GM18498 (cell line): ENCODE measurements at regions not wholly inside any gene's neighbourhood (a gene's known extent, or its start where the extent isn't known, plus 50 kb on each side); places are given as distances from the start of the nearest gene placed in this dataset.

Source experiments
- ATAC-seq: cut with Tn5 transposase; IDR thresholded peaks from one replicate; pipeline ENCODE4 v1.9.1; 2021; ENCODE audit warnings: mild to moderate bottlenecking, moderate library complexity; ENCODE audit not compliant: unreplicated experiment

DNA sequence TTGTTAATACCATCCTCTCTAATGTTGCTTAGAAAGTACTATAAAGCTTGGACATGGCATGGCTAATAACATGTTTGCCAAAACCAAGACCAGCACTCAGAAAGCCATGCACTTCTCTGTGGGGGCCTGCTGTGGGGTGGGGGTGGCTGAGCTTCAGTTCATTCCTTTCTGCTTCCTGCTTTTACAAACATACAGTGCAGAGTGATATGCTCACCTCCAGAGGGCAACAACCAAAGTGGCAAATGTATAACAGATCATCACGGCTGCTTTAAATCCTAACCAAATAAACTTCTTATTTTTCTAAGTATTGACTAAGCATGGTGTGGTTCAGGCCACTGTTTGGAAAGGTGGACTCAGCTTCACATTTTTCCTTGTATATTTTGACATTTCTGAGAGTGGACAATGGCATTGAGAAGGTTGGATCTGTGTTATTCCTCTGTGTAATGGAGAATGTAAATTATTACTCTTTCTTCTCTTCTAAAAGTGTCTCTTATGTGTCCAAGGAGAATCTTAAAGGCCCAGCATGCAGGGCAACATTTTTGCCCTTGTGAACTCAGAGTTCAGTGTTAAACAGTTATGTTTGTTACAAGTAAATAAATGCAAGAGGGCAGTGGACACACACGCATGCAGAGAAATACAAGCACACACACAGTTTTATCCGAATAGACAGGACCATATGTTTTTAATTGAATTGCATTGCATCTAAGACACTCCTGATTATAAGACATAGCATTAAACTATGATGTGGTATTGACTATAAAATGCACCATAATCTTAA lies 186.1 kb downstream of the HERPUD2 start:
- no peak for ATAC-seq

GRCh38 chr7:35505066-35505465 lies 189.9 kb downstream of the HERPUD2 start:
- no peak for ATAC-seq

DNA sequence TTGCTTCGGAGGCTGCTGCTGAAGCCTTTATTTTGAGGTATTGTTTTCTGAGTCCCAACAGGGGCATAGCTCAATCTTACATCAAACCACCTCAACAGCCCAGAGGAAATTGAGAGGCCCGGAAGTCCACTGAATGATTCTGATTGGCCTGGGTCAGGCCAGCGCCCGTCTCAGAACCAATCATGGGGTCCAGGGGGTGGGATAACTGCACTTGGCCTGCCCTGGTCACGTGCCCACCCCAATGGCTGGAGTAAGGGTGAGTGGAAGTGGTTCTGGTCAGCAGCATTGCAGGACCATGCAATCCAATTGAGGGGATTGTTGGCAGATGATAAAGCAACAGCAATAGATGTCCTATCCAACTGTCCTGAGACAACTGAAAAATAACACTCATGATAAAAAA lies 190.6 kb downstream of the HERPUD2 start:
- ATAC-seq: no peak

GRCh38 chr7:35501681-35502080 lies 193.3 kb downstream of the HERPUD2 start:
- no peak for ATAC-seq

DNA sequence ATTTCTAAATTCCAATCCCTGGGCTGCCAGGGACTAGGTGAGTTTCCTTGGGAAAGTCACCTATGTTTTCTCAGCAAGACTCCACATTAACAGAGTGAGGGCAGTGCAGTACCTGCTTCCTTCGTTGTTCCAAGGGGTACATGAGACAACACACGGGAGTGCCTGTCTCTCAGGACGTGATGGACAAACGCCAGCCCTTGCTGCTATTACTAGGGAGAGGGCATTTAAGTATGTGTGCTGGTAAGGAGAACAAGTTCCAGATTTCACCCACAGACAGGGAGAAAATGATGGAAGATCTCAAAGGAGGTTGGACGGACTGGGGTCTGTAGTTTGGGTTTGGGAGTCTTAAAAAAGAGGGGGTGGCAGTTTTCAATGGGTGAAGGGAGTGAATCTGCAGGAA lies 195.7 kb downstream of the HERPUD2 start:
- no peak for ATAC-seq

DNA sequence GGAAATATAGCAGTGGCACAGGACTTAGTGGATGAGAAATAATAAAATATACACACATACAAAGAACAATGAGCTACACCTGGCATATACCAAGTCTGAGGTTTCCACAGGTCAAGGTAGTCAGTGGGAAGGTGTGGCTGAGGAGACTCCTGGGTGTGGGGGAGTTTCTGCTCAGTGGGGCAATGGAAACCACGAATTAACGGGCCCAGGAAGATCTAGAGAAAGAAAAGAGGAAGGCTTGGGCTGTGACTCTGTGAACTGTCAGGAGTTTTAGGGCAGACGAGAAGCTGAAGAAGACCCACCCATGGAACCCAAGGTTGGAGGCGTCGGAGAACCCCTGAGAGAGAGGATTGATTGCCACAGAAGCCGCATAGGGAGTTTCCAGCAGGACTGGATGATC lies 196.5 kb downstream of the HERPUD2 start:
- ATAC-seq: no peak

DNA sequence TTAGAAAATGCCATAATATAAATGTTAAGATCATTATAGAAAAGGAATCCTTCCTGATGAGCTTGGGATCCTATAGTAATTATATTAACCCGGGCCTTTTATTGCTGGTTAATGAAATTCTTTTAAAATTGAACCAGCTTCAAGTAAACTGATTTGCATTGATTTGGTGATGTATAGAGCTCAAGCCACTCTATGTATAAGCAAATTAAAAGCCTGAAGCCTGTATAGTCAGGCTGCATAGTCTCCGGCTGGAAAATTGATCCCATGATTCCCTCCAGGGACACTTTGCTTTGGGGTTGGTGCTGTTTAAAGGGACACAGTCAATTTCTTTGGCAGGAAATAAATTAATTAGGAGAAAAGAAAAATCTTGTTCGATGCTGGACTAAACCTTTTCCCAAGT lies 199.1 kb downstream of the HERPUD2 start:
- ATAC-seq: no peak

DNA sequence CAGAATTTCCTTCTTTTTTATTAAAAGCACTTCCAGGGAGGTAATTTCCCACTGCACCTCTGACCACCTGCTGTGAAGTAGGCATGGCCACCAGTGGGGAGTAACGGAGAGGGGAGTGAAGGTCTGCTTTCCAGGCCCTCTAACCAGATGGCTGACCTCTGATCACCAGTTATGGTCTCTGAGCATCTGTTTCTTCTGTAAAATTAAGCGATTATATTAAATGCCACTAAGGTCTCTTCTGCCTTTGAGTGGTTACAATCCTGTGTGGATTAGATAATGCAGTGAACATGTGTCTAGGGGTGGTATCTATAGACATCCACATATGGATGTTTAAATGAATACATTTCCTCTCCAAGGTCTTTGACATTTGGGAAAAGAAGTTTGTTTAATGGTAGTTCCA lies 199.6 kb downstream of the HERPUD2 start:
- no peak for ATAC-seq

DNA sequence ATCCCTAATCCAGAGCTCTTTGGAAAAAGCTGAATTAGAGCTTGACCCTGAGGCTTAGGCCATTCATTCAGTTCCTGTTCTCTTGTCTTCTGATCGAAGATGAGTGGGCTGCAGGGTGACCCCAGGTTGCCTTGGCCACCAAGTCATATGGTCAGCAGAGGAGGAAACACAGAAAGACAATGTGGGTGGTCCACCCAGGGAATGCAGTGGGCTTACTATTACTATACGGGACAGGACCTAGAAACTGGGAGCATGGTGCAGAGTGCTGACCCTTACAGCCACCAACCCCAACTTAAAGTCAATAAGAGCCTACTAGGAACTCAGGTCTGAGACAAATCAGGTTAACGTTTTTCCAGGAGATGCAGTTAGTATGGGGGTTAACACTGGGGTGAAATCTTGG lies 200.5 kb downstream of the HERPUD2 start:
- ATAC-seq: no peak

GRCh38 chr7:35492451-35493175 lies 202.3 kb downstream of the HERPUD2 start:
- no peak for ATAC-seq

DNA sequence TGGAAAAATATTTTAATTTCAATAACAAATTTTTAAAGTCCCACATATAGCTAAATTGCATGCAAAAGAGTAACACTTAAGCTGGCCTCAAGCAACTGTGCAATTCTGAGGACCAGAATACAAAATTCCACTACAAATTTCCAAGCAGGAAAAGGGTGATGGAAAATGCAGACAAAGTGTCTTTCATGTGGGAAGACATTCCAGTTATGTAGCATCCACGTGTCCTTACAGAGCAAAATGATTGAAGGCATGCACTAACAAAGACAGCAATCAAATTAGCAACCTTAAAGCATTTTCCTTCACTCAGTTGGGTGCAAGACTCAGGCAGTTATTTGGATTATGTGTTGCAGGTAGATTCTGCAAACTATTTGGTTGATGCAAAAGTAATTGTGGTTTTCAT lies 203.7 kb downstream of the HERPUD2 start:
- no peak for ATAC-seq

GRCh38 chr7:35487841-35488240 lies 207.1 kb downstream of the HERPUD2 start:
- ATAC-seq: no peak

- no peak for ATAC-seq
Observed at GRCh38 chr7:35487402-35487801, 207.5 kb downstream of the HERPUD2 start.

- ATAC-seq: no peak
Observed at GRCh38 chr7:35485436-35485835, 209.5 kb downstream of the HERPUD2 start.

DNA sequence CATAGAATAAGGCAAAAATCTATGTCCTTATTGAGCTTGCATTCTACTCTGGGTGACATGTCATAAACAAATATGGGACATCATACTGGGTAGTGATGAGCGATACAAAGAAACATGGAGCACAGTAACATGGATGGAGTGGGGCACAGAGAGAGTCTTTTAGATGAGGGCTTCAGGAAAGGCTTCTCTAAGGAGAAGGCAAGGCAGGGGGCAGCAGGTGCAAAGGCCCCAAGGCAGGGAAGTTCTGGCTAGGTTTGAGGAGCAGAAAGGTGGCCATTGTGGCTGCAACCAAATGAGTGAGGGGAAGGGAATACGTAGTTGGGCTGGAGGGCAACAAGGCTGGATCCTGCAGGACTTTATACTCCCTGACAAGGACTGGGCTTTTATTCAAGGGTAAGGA lies 211.4 kb downstream of the HERPUD2 start:
- no peak for ATAC-seq

- no peak for ATAC-seq
Observed at GRCh38 chr7:35482231-35482630, 212.7 kb downstream of the HERPUD2 start.

DNA sequence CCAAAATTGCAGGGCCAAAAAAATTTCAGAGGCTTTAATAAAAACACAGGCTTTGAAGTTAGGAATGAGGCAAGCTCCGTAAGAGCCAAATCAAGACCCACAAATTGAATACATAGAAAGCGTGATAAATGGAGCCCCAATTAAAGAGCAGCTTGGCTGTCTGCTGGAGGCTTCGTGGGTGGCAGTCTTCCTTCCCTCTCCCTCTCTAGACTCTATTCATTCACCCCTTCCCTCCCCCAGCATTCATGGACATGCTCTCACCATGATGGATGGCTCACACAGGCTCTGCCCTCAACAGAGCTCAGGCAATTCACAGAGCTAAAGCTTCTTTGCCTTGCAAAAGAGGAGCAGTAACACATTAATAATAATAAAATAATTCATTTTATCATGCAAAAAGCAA lies 214.1 kb downstream of the HERPUD2 start:
- no peak for ATAC-seq

DNA sequence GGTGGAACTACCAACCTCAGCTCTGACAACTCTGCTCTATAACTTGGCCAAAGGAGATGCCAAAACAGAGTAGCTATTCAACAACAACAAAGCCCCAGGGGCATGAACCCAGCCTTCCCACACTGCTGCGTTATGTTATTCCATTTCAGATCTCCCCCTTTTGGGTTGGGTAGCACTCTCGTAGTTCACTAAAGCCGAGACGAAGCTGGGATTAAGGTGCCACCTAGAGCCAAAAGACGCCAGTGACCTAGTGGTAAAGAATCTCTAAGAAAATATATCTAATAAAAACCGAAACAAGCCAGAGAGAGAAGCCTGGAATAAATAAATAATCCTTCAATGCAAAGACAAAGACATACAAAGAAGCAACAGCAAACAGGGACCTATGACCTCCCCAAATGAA lies 217.3 kb downstream of the HERPUD2 start:
- no peak for ATAC-seq

DNA sequence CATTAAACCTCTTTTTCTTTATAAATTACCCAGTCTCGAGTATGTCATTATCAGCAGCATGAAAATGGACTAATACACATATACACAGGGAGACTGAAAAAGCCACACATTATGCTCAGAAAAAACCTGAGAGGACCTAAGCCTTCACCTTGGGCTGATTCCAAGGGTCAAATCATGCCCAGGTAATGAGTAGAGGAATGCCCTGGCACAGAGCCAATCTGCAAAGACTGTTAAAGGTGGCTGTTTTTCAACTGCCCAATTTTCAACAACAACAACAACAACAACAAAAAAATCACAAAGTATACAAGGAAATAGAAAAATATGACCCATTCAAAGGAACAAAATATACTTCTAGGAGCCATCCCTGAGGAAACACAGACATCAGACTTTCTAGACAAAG lies 220.2 kb upstream of the TBX20 start:
- ATAC-seq: no peak

DNA sequence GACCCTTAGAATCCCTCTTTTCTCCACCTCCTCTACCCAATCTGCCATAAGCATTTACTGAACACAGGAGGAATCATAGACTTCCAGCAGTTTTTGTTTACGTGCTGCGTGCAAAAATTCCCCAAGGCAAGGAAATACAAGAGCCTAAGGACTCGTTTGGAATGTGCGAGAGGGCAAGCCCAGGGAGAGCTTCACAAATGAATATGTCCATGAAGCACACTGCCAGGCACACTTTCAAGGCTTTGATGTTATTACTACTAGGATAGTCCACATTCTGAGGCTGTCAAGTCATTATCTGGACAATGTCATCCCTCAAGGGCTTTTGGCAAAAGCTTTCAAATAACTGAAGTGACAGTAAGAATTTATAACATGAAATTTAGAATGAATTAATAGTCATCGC lies 214.7 kb upstream of the TBX20 start:
- ATAC-seq: no peak

DNA sequence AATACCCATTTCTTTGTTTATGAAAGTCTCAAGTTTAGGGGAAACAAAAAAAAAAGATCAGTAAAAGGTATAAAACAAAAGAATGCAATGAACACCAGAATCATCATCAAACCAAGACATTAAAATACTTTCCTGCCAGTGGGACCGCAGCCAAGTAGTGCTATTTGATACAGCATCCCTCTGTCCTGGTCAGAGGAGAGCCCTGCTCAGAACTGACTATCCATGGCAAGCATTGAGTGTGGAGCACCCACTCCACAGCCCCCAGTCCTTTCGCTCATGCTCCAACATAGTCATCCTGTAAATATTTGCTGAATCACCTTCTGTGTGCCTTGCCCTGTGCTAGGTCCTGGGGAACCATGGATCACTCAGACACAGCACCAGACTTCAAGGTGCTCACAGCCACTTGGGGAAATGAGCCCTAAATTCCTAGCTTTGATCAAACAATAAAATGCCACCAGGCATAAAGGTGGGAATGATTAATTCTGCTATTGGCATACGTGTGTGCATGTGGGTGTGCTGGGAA lies 213.6 kb upstream of the TBX20 start:
- no peak for ATAC-seq

GRCh38 chr7:35465791-35466336 lies 212.0 kb upstream of the TBX20 start:
- no peak for ATAC-seq
